HG03520 (cell line): ENCODE measurements at regions not wholly inside any gene's neighbourhood (a gene's known extent, or its start where the extent isn't known, plus 50 kb on each side); places are given as distances from the start of the nearest gene placed in this dataset.

Experiments used
- ATAC-seq: cut with Tn5 transposase; IDR thresholded peaks from one replicate; pipeline ENCODE4 v1.9.1; 2021; ENCODE audit warnings: mild to moderate bottlenecking, moderate library complexity; ENCODE audit not compliant: unreplicated experiment

DNA sequence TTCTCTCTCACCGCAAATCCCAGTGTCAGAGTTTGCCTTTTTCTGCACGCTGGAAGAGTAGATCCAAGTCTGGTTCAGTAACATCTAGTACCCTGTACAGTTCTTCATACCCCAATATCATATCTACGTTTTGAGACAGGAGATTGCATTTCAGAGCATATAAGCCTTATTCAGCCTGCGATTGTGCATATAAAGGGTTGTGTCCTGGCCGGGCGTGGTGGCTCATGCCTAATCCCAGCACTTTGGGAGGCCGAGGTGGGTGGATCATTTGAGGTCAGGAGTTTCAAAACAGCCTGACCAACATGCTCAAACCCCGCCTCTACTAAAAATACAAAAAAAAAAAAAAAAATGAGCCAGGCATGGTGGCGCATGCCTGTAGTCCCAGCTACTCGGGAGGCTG is 104.9 kb downstream of the MTNR1B start:
- no peak for ATAC-seq

DNA sequence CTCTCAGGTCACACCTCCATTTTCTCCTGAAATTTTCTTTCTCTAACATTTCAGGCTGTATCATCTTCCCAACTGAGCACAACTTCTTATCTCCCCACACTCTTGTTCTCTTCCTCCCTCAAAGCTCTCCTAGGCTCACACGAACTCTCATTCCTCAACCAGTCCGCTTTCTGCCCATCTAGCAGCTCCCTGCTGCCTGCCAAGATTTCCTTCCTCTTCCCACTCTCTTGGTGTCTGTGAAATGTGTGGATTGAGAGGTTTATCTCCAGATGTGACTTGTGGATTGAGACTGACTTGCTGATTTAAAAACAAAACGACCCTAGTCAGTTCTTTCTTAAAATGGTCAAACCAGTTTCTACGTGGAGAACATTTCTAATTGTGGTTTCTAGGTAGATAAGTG is 106.3 kb downstream of the MTNR1B start:
- ATAC-seq: no peak

DNA sequence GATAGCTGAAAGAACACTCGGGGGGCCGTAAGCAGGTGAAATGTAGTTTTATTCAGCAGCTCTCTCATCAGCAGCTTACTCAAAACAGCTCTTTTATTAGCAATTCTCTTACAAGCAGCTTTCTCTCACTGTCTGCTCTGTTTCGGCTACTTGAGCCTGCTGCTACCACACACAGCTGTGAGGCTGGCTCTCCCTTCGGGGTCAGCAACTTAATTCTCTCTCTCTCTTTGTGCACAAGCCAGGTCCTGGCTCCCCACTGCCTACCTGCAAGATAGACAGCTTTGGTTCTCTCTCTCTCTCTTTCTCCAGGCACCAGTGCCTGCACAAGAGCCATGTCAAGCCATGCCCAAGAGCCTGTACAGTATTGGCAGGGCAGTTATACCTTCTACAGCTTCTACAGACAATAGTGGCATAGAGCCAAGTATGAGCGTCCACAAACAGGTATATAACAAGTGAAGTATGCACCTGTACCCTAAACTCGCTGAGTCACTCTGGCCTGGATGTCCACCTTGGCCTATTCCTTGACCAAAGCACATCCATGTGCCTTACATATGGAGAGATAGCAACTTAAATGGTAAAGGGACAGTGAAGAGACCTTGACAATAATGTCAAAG is 110.8 kb downstream of the MTNR1B start:
- no peak for ATAC-seq

DNA sequence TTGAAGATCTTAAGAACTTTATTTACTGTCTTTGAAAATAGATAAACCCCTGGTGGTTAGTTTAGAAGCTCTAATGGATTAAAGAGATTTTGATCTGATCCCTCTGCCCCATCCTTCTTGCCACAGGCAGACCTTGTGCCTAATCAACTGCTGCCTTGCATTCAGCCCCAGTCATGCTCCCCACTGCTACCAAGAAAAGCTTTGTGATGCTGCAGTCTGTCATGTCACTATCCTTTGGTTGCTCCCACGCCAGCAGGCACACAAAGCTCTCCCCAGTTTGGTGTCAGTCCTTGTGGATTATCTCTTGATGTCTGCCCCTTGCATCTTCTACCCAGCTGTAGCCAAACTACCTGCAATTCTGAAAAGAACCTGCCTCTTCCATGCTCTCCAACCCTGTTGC is 112.2 kb downstream of the MTNR1B start:
- ATAC-seq: no peak

DNA sequence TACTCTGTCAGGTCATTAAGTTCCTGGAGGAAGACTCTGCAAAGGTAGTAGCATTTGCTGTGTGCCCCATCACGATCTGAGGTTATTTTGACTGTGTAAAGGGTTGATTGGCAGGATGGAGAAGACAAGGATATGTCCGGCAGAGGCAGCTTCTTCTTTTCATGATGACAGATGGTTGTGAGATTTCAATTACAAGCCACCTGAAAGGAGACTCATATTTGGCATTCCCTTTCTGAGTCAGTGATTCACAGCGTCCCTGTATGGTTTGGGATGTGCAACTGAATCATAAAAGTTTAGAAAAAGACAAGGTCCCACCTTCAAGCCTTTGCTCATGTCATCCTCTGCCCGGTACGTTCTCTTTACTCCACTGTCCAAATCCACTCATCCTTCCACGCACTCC is 113.4 kb downstream of the MTNR1B start:
- ATAC-seq: no peak

DNA sequence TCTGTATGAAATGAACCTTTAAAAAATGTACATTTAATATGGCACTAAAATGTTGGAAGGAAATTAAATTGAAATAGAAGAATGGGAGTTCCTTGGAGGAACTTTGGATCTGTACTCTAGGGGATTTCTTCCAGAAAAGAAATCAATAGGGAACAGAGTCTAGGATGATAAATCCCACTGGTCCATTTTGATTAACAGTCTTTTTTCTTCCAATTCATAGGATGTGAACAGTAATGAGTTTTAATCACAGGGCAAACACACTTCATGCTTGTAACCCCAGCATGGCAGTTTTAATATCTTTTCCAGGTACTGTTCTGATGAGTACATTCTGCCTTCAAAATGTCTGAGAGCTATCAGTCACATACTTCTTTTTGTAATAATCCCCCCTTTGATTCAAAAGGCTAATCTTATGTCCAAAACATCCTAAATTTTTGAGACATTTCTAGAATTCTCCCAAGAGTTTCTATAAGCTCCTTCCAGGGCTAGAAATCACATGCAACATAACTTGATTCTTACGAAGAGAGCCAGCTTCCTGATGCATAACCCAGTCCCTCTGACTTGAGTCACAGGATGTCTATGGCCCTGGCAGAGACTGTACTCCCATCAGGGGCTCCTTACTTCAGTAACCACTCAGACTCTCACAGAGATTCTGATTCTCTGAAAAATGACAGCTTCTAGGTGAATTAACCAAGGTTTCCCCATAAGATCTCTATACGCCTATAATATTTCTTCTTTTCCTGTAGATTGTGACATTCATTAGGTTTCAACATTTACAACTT is 112.9 kb downstream of the SLC36A4 start:
- no peak for ATAC-seq

DNA sequence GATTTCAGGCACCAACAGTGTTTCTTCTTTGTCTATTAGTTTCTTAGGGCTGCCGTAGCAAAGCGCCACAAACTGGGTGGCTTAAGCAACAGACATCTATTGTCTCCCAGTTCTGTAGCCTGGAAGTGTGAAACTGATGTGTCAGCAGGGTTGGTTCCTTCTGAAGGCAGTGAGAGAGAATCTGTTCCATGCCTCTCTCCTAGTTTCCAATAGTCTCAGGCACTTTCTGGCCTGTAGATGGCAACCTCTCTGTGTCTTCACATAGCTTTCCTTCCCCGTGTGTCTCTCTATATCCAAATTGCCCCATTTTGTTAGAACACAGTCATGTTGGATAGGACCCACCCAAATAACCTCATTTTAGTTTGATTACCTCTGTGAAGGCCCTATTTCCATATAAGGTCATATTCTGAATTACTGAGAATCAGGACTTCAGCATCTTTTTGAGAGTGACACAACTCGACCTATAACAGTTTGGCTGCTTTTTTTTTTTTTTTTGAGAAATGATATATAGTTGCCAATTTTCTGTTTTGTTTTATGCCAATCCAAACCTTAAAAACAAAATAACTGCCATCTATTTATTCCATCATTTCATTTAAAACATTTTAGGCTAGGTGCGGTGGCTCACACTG is 108.2 kb downstream of the SLC36A4 start:
- peak; percentile 66 for ATAC-seq
